NCI-H748 (cell line): ENCODE measurements at regions not wholly inside any gene's neighbourhood (a gene's known extent, or its start where the extent isn't known, plus 50 kb on each side); places are given as distances from the start of the nearest gene placed in this dataset.

ENCODE experiments used
- DNase-seq: peaks from one replicate; lab custom pipeline; 2025; ENCODE audit not compliant: unreplicated experiment; lab: John Stamatoyannopoulos, UW

DNA sequence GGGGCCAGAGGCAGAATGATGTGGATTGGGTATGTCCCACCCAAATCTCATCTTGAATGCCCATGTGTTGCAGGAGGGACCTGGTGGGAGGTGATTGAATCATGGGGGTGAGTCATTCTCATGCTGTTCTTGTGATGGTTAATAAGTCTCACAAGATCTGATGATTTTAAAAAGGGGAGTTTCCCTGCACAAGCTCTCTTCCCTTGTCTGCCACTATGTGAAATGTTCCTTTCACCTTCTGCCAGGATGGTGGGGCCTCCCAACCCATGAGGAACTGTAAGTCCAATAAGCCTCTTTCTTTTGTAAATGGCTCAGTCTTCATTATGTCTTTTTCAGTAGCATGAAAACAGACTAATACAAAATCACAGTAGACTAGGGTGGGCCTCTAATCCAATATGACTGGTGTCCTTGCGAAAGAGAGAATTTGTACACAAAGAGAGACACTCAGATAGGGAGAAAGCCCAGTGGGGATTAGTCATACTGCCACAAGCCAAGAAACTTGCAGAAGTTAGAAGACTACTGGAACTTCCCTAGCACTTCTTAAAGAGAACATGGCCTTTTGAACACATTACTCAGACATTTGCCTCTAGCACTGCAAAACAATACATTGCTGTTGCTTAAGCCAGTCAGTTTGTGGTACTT lies 68.4 kb downstream of the ANXA1 start:
- no peak for DNase-seq

DNA sequence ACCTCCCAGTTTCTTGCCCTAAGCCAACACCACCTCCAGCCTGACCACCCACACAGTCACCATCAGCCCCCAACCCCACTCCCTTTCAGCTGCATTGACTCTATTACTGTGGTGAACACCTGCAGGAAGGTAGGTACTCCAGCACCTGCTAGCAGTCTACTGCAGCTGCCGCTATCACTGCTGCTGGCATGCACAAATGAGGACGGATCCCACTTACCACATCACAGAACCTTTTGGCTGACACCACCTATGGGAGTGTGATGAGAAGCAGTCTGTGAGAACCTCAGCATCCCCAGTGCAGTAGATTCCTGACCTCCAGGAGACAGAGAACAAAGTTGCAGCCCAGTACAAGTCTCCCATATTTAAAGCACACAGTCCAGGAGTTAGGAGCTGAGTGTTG lies 71.9 kb downstream of the ANXA1 start:
- no peak for DNase-seq

DNA sequence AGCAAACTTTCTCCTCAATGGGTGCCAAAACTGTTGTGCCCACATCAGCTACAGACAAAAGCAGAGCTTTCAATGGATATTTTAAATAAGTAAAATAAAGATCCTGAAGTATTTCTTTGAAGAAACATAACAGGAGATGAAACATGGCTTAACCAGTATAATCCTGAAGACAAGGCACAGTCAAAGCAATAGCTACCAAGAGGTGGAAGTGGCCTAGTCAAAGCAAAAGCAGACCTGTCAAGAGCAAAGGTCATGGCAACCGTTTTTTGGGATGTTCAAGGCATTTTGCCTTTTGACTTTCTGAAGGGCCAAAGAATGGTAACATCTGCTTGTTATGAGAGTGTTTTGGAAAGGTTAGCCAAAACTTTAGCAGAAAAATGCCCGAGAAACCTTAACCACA lies 77.9 kb downstream of the ANXA1 start:
- no peak for DNase-seq

DNA sequence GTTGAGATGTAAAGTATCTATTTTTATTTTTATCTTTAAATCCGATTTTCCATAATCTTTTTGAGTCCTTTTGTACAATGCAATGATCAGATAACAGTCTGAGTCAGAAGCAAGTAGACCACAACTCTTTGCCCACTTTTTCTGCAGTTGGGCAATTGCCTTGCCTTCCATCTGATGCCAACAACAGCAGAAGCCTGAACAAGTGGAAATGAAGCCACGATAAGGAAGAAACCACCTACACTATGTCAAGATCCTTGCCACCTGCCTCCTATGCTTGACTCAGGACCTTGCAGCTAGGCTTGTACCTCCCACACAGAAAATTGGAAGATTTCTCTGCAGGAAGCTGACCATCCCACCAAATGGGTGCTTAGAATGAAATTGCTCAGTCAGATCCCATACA lies 78.6 kb downstream of the ANXA1 start:
- no peak for DNase-seq

DNA sequence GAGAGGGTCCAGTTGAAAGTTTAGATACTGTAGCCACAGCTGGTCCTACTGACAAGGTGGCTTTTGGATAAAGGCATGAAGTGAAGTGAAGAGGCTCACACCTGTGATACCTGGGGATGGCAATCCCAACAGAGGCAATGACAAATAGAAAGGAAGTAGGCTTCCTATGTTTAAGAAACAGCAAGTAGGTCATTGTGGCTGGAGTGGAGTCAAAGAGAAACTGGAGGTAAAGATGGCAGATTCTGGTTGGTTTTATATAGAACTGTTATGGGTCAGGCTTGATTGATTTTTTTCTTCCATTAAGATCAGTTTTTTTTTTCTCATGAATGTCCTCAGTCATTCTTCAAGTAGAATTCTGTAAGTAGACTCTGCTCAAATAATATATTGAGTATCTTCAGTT lies 79.5 kb downstream of the ANXA1 start:
- no peak for DNase-seq

DNA sequence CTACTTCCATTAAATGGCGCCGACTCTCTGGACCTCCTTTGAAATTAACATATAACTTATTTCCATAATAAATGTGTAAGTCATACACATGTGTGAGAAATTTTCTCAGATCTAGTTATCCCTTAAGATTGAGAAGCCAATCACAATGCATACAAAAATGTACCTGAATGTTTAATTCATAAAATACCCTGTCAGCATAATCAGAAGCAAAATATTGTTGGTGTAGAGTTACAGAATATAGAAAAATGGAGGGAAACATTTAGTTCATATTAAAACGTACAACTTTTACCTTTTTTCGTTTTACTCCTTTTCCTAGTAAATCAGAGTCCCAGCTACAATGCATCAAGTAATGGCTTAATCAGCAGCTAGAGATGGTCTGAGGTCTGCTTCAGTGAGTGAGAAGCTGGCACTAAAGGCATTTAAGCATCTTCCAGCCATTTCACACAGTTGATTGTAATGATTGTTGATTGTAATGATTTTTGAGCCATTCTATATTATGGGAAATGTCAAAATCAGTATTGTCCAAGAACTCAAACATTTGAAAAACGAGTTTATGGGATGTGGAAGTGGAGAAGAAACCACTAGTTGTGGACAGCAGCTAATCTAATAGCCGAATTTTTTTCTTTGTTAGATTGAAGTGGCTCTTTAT lies 81.8 kb downstream of the ANXA1 start:
- no peak for DNase-seq

DNA sequence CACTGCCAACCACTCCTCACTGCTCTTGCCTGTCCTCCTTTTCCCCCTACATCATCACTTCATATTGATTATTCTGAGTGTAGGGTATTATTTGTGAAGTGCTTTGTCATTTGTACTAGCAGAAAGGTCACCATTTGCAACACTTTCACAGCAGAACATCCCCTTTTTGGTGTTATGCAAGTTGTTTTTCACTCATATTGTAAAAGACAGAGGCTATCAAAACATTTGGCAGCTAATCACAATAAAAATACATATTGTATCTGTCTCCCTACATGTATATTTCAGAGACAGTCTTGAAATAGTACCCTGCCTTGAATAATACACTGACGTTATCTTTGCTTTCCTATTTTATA lies 82.3 kb downstream of the ANXA1 start:
- DNase-seq = no peak

DNA sequence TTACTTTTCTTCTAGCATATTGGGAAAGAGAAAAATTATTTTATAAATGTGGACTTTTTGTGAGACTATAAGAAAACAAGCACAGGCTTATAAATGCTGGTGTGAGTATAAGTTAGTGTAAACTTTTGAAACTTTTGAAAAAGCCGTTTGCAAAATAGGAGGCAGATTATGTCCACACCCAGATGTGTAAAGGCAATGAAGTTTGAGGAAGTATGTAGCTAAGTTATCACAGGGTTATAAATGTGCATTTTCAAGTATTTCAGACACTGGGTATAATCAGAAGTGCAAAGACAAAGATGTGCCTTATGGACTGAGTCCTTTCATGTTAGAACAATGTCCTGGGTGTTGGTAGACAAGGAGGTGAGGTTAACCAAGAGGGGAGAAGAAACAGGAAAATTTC lies 85.5 kb downstream of the ANXA1 start:
- no peak for DNase-seq

DNA sequence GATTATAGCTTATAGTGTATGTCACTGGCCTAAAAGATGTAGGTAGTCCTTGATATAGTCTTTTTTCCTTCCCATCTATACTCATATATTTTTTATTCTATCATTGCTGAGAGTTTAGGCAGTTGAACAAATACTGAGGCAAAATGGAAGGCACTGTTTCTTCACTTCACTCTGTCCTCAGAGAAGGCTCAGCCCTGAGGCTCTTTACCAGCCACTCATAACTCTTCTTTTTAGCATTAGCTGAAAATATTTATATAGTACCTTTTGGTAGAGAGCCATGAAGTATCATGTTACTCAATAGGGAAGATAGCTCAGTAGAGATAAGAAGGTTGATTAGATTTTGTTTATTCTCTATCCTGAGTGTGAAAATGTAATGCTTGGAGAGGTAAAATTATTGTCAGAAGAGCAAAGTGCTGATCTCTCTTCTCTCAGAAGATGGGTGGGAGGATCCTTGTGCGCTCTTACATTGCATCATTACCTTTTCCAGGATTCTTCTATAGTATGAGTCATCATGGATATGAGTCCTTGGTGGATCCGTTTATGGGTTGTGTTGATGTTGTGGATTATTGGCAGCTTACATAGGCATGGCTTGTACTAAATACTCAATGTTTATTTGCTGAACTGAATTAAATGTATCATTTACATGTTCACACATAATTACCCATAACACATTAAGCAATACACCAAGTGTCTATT lies 88.1 kb downstream of the ANXA1 start:
- DNase-seq = peak; percentile 91

DNA sequence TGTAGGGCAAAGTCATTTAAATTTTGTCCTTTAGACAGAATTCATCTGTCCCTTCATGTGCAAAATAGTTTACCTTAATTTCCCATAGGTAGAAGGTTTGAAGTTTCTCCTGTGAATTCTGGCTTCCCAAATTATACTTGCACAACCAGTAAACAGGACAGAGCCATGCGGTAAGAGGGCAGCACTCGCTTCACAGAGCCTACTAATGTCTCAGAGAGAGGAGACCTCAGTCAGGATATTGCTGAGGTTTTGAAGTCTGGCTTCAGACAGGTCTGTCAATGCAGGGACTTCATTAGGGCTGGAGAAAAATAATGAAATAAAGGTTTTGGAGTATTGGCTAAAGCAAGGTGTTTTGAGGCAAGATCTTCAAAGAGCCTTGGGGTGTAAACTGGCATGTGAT lies 91.4 kb downstream of the ANXA1 start:
- no peak for DNase-seq

DNA sequence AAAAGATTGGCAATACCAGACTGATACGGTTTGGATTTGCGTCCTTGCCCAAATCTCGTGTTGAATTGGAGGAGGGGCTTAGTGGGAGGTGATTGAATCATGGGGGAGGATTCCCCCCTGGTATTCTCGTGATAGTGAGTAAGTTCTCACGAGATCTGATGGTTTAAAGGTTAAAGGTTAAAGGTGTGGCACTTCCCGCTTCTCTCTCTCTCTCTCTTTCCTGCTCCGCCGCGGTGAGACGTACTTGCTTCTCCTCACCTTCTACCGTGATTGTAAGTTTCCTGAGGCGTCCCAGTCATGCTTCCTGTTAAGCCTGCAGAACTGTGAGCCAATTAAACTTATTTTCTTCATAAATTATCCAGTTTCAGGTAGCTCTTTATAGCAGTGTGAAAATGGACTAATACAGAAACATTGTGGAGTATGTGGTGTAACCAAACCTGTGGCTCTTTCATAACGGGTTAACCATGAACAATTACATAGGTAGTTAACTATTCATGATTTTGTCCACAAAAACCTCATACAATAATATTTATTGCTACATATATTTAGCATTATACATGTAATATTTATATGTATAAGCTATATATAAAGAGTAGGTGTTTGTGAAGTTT lies 107.5 kb downstream of the ANXA1 start:
- DNase-seq = no peak

DNA sequence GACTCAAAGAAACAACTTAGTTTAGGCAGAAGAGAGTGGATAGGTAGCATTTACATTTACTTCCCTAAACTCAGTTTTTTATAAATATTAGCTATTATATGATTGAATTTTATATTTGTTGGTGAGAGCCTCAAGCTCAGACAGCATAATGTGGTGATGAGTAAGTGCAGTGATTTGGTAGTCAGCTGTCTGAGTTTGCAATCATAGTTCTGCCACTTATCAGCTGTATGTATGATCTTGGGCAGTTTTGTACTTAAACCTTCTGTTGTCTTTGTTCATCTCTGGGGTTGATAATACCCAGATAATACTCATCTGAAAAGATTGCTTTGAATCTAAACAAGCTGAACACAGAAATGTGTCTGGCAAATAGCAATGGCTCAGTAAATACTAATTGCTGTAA lies 108.8 kb downstream of the ANXA1 start:
- no peak for DNase-seq

DNA sequence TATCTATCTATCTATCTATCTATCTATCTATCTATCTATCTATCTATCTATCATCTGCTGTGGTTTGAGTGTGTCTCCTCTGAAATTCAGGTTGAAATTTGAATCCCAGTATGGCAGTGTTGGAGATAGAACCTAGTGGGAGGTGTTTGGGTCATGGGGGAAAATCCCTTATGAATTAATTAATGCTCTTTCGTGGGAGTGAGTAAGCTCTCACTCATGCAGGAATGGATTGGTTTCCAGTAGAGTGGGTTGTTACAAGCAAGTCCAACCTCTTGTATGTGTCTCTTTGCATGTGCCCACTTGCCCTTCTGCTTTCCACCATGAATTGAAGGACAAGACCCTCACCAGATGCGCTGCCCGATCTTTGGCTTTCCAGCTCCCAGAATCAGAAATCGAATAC lies 113.0 kb downstream of the ANXA1 start:
- no peak for DNase-seq

DNA sequence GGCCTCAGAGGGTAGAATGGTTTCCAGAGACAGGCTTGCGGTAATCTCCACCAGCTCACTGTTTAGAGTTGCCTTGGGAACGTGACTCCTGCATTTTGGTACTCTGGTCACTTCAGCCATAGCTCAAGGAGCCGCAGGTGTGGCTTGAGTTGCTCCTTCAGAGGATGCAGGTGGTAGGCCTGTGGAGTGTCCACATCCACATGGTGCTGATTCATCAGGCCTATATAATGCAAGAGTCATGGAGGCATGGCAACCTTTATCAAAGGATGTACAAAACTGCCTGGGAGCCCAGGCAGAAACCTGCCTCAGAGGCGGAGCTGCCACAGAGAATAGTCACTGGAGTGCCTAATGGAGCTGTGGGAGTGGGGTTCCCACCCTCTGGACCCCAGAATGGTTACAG lies 114.2 kb downstream of the ANXA1 start:
- DNase-seq = no peak

DNA sequence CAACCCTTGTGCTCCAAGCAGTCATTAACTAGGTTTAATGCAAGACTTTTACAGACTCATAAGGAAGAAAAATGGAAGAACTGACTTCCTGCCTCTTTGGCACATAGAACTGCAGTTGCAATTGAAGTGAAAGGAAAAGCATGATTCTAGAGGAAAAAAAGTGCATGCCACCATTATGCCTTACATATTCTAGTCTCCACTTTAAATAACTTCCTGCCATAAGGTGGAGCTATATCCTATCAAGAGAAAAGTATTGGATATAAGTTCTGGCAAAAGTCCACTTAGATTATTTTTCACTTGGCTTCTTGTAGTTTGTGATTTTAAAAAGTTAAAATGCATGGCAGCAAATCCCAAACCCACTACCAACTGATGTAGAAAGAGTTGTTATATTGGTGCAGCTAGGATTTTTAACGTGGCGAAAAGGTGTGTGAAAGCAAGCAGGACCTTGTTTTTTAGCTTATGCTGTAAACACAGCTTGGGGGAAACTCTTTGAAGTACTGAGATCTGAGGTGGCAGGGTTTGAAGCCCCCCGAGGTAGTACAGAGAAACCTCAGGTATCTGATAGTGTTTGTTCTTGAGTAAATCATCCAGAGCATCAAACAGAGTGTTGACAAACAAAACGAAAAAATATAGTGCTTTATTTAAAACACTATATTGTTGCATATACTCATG lies 117.9 kb downstream of the ANXA1 start:
- peak; percentile 66 for DNase-seq

DNA sequence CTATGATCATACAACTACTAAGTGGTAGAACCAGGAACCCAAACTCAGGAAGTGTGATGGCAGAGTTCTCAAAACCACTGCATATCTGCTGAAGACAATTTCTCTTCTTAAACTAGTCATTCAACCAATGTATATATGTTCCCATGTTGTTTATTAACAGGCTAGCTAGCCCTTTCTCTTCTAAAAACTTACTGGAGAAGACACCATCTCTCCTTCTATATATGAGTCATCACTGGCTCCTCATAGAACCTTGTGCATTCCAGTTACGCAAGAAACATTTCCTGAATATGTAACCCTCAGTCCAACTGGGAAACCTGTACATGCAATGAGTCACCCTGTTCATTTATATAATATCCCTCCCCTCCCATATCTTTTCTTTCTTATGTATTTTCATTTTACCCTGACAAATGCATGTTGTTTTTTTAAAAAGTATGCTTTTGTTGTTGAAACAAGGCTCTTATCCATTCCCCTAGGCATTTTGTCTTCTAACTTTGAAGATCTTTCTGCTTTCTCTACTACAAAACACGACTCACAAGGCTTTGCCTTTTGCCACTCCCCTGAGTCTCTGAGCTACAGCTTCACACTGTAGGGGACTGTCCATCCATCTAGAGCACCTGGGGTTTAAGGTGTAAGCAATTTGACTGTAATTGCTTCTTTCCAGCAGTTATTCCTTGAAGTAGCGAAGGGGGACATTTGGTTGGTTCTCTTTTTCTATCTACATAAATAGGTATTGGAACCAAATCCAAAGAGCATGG lies 119.5 kb downstream of the ANXA1 start:
- DNase-seq = no peak

DNA sequence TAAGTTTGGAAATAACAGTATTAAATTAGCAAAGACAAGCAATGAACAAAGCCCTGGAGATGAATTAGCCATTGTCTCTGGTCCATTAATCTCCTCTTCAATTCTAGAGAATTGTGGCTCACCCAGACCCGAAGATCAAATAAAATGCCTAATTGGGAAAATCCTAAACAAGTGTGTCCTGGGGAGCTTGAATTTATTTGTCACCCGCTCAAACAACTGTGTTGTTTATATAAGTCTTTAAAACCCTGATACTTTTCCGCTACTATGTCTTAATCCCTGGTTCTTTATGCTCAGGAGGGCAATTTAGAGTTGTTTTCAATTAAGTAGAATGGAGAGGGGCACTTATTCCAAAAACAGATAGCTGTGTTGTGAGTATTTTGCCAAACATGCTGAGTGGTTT lies 128.4 kb downstream of the ANXA1 start:
- peak; percentile 87 for DNase-seq

DNA sequence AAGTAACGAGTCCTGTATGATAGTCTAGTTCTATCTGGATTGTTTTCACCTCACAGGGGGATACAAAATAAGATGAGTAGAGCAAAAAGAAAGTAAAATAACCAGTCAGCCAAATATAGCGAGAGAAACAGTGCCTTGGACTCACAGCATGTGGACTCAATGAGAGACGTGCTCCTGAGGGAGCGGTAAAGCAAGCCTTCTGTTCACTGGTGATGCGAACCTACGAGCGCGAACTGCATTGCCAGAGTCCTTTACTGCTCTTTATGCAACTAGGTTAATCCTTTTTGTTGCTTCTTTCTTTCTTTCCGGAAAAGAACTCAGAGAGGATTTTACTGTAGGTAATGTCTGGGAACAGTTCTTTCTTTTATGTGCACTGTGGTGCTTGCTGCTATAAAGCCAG lies 132.7 kb downstream of the ANXA1 start:
- DNase-seq = no peak

DNA sequence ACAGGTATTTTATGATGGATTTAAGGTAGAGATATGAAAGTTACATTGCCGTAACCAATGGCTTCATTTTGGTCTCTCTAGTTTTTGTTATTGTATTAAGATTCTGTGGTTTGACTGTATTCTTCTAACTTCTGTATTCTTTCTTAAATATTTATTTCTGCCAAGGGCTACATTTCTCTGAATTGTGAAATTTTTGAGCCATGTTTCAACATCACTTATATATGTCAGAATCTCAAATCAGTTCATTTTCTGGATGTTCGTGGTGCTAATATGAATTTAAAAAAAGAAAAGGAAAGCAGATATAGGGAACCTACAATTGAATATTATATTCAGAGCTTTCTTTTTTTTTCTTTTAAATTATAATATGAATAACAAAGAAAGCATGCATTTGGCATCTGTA lies 142.7 kb downstream of the ANXA1 start:
- no peak for DNase-seq

DNA sequence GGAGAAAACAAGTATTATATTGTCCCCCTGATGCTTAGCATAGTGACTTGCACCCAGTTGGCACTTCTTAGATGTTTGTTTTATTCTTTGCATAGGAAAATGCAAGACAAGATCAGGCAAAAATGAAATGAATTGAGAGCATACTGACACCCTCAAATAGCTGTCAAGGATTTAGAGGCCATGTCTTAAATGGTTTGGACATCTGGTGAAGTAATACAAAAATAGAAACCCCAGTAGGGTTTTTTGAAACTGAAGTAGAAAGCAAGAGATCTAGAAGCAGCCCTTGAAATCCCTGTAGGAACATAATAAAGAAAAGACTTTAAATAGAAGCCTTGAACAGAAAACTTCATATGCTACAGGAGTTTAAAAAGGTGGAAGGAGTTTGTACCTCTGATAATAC lies 174.3 kb downstream of the ANXA1 start:
- no peak for DNase-seq

DNA sequence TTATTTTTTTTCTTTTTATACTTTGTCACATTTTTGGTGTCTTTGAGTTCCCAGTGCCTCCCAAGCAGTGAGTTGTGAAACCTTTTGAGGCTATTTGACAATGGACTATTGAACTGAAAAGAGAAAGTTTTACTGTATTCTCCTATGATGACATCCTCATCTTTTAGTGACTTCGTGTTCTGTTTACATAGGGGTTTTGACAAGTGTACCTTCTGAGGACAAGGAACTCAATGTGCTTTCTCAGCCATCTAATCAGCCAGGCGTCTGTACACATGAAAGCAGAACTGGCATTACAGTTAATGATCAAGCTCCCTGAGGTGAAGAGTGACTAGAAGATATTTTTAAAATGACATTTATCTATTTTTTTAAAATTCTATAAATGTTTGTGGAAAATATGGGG lies 175.5 kb downstream of the ANXA1 start:
- DNase-seq = no peak
